ENCODE measurements at regions not wholly inside any gene's neighbourhood (a gene's known extent, or its start where the extent isn't known, plus 50 kb on each side); places are given as distances from the start of the nearest gene placed in this dataset.

DNA sequence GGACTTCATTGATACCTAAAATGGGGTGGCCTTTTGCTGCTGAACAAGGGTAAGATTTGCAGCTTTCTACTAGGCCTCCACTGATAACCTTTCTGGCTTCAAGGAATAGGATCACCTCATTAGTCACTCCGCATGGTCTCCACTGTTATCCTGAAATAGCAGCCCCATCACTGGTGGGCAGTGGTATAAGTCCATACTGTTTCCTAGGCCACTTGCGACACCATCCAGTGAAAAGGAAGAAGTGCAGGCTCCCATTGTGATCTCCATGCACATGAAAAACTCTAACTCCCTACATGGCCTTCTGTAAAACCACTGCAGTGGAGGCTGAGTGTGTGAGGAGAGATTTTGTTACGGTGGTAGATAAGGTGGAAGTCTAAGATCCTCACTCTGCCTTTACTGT is 1455.9 kb downstream of the SI start:
- H3K4me3 Mint-ChIP-seq: no peak overlapping the region
- POLR2A ChIA-PET: no interaction called here
- H3K27me3 Mint-ChIP-seq: no peaks in the 10 kb centered on the region
- H3K4me1 Mint-ChIP-seq: no peaks in the 10 kb centered on the region
- no peak for ATAC-seq
- no peak for DNase-seq
- no peaks in the 10 kb centered on the region for H3K36me3 Mint-ChIP-seq
- no peak overlapping the region for H3K27ac Mint-ChIP-seq
- peaks cover 0 to 10% (median 0%) of the 10 kb centered on the region in 9 donors for H3K9me3 Mint-ChIP-seq

DNA sequence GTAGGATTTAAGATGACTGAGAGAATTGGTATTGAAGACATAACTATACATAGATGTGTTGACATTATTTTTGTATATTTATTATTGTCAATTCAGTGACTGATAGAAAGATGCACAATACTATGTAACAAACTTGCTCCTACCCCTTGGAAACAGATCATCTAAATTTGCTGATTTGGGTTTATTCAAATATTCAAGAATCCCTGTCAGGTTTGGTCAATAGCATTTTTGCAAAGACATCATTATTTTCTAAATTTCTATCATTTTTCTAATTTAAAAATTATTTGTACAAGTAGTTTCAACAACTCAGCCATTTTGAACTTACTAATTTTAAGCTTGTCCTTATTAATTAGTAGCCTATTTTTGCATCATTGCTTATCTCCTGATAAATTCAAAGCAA is 1463.4 kb downstream of the SI start:
- POLR2A ChIA-PET: no interaction called here

DNA sequence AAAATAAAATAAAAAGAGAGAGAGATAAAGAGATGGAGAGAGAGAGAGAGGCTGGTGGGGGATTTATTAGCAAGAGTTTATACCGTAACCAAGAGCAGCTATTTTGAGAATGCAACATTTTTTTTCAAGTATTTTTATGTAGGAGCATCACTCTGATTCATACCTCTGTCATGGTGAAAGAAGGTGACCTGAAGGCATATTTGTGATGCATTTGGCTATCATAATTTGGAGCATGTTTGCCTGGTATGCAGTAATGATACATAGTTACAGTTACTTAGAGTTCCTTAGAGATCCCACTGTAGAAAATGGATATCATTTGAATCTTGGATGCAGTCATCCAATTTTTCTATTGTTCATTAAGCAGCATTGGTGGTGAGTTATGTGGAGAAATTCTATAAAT is 1472.4 kb downstream of the SI start:
- no peaks in the 10 kb centered on the region for H3K27me3 Mint-ChIP-seq
- no peaks in the 10 kb centered on the region for H3K36me3 Mint-ChIP-seq
- ATAC-seq: no peak
- no peak overlapping the region for H3K4me3 Mint-ChIP-seq
- no peak for DNase-seq
- POLR2A ChIA-PET: no interaction called here
- no peak overlapping the region for H3K27ac Mint-ChIP-seq
- H3K9me3 Mint-ChIP-seq: peaks cover 0 to 13% (median 5%) of the 10 kb centered on the region in 9 donors
- no peaks in the 10 kb centered on the region for H3K4me1 Mint-ChIP-seq

More for the DNA sequence above, 1463.4 kb downstream of the SI start:
- Mint-ChIP-seq H3K4me1 (no peaks in the 10 kb centered on the region), H3K27ac (no peak overlapping the region), H3K27me3 (no peaks in the 10 kb centered on the region), H3K9me3 (peaks cover 0 to 12% (median 2%) of the 10 kb centered on the region in 9 donors), H3K36me3 (no peaks in the 10 kb centered on the region), H3K4me3 (no peak overlapping the region)
- ATAC-seq (no peak), DNase-seq (no peak)

DNA sequence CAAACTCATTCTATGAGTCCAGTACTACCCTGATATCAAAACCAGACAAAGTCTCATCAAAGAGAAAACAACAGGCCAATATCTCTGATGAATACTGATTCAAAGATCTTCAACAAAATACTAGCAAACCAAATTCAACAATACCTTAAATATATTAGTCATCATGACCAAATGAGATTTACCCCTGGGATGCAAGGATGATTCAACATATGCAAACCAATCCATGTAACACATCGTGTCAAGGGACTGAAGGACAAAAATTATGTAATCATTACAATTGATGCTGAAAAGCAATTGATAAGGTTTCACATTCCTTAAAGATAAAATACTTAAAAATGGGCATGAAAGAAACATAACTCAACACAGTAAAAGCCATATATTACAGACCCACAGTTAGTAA is 1476.9 kb downstream of the SI start:
- DNase-seq (no peak), ATAC-seq (no peak)
- POLR2A ChIA-PET: no interaction called here
- Mint-ChIP-seq H3K4me3 (no peak overlapping the region), H3K27me3 (no peaks in the 10 kb centered on the region), H3K9me3 (peaks cover 0 to 23% (median 7%) of the 10 kb centered on the region in 9 donors), H3K36me3 (no peaks in the 10 kb centered on the region), H3K4me1 (no peaks in the 10 kb centered on the region), H3K27ac (no peak overlapping the region)

DNA sequence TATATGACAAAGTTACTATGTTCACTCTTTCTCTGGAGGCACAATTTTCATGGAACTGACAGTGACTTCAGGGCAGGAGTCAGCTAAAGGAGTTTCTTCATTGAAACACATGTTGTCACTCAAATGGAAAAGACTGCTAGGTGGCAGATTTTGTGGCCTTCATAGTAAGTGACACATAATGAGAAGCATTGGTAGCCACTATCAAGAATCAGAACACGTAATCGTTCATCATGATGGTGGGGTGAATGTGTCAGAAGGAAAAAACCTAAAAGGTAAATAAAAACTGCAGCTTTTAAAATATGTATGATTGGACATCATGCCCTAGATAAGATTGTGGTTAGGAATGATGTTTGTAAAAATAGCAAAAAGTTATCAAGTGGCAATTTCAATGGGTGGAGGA is 1491.0 kb downstream of the SI start:
- POLR2A ChIA-PET: no interaction called here
- Mint-ChIP-seq H3K36me3 (peaks cover 0 to 10% (median 0%) of the 10 kb centered on the region in 3 donors), H3K9me3 (peaks cover 2 to 33% (median 14%) of the 10 kb centered on the region in 9 donors), H3K4me1 (no peaks in the 10 kb centered on the region), H3K4me3 (no peak overlapping the region), H3K27ac (no peak overlapping the region), H3K27me3 (no peaks in the 10 kb centered on the region)
- ATAC-seq (no peak), DNase-seq (no peak)

DNA sequence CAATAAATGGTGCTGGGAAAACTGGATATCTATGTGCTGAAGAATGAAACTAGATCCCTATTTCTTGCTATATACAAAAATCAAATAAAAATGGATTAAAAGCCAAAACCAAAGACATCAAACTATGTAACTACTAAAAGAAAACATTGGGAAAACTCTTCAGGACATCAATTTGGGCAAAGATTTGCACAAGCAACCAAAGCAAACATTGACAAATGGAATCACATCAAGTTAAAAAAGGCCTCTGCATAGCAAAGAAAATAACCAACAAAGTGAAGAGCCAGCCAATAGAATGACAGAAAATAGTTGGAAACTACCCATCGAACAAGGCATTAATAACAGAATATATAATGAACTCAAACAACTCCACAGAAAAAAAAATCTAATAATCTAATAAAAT is 1495.3 kb downstream of the SI start:
- ATAC-seq (no peak), DNase-seq (no peak)
- peaks cover 0 to 43% (median 17%) of the 10 kb centered on the region in 9 donors for H3K9me3 Mint-ChIP-seq
- H3K27me3 Mint-ChIP-seq: no peaks in the 10 kb centered on the region
- POLR2A ChIA-PET: no interaction called here
- no peak overlapping the region for H3K4me3 Mint-ChIP-seq
- H3K4me1 Mint-ChIP-seq: no peaks in the 10 kb centered on the region
- H3K36me3 Mint-ChIP-seq: peaks cover 0 to 10% (median 0%) of the 10 kb centered on the region in 3 donors
- no peak overlapping the region for H3K27ac Mint-ChIP-seq

DNA sequence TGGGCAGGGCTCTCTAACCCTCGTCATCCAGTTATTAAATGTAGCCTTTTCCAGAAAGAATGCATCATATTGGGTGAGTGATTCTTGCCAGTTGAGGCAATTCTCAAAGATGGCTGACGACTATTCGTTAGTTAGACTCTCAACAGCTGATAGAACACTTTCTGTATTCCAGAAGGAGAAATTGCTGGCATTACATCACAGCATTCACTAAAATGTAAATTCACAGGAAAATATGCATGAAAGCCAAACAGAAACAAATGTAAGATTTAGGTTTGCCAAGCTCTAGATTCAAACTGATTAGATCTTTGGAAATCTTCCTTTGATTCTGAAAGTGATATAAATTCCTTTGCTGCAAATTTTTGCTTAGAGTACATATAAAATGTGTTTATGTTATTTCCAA is 1501.0 kb downstream of the SI start:
- H3K27ac Mint-ChIP-seq: no peak overlapping the region
- DNase-seq: no peak
- POLR2A ChIA-PET: no interaction called here
- no peaks in the 10 kb centered on the region for H3K4me1 Mint-ChIP-seq
- no peak for ATAC-seq
- H3K36me3 Mint-ChIP-seq: no peaks in the 10 kb centered on the region
- H3K9me3 Mint-ChIP-seq: peaks cover 0 to 34% (median 6%) of the 10 kb centered on the region in 9 donors
- H3K4me3 Mint-ChIP-seq: no peak overlapping the region
- no peaks in the 10 kb centered on the region for H3K27me3 Mint-ChIP-seq

DNA sequence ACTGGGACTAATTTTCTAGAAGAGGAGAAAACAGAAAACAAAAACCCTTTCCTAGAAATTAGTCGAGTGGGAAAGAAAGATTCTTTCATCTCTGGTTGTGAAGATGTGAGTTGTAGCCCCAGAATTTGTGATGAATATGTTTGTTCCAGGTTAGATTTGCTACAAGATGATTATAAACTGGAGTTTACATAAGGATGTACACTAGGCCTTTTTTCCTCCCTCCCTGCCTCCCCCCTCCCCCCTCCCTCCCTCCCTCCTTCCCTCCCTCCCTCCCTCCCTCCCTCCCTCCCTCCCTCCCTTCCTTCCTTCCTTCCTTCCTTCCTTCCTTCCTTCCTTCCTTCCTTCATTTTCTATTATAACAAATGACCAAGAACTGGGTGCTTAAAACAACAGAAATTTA is 1502.0 kb downstream of the SI start:
- POLR2A ChIA-PET: no interaction called here
- Mint-ChIP-seq H3K36me3 (no peaks in the 10 kb centered on the region), H3K4me3 (no peak overlapping the region), H3K27ac (no peak overlapping the region), H3K27me3 (no peaks in the 10 kb centered on the region), H3K9me3 (peaks cover 1 to 37% (median 9%) of the 10 kb centered on the region in 9 donors), H3K4me1 (no peaks in the 10 kb centered on the region)
- DNase-seq (no peak), ATAC-seq (no peak)

DNA sequence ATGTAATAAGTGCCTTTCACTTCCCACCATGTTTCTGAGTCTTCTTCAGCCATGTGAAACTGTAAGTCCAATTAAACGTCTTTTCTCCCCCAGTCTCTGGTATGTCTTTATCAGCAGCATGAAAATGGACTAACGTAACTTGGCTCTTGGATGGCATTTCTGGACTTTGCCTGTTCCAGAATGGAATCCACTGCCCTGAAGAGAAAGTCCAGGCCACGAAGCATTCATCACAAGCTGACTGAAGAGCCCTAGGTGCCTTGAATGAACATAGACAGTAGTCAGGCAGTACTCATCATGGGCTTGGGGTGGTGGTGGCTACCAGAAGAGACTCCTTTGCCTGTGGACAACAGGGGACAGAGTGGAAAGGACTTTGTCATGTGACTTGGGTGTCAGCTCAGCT is 1505.0 kb downstream of the SI start:
- POLR2A ChIA-PET: no interaction called here

DNA sequence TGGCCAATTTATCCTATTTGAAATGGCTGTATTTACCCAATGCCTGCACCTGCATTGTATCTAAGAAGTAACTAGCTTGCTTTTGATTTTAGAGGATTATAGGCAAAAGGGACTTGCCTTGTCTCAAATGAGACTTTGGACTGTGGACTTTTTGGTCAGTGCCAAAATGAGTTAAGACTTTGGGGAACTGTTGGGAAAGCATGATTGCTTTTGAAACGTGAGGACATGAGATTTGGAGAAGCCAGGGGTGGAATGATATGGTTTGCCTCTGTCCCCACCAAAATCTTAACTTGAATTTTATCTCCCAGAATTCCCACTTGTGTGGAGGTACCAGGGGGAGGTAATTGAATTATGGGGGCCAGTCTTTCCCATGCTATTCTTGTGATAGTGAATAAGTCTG is 1505.4 kb downstream of the SI start:
- POLR2A ChIA-PET: no interaction called here
- H3K36me3 Mint-ChIP-seq: no peaks in the 10 kb centered on the region
- DNase-seq (no peak), ATAC-seq (no peak)
- H3K9me3 Mint-ChIP-seq: peaks cover 2 to 25% (median 11%) of the 10 kb centered on the region in 9 donors
- H3K27me3 Mint-ChIP-seq: no peaks in the 10 kb centered on the region
- no peak overlapping the region for H3K27ac Mint-ChIP-seq
- no peaks in the 10 kb centered on the region for H3K4me1 Mint-ChIP-seq
- no peak overlapping the region for H3K4me3 Mint-ChIP-seq

More for the DNA sequence above, 1505.0 kb downstream of the SI start:
- Mint-ChIP-seq H3K27me3 (no peaks in the 10 kb centered on the region), H3K4me3 (no peak overlapping the region), H3K9me3 (peaks cover 2 to 25% (median 11%) of the 10 kb centered on the region in 9 donors), H3K4me1 (no peaks in the 10 kb centered on the region), H3K27ac (no peak overlapping the region), H3K36me3 (no peaks in the 10 kb centered on the region)
- DNase-seq (no peak), ATAC-seq (no peak)

DNA sequence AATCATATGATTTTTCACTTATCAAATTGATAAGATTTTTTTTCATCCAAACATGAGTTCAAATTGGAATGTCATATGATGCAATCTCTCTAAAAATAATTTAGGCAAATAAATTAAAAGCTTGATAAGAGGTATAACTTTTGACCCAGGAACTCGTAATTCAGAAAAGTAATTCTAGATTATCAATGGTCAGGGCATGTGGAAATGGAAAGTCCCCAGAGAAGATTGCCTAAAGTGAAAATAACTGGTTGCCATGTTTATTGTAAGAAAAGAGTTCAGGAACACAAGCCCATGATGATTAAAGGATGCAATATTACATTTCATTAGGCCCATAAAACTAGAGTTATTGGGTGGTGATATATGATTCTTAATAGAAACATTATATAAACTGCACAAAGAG is 1514.8 kb downstream of the SI start:
- Mint-ChIP-seq H3K9me3 (peaks cover 0 to 9% (median 3%) of the 10 kb centered on the region in 9 donors), H3K4me1 (no peaks in the 10 kb centered on the region), H3K4me3 (no peak overlapping the region), H3K27ac (no peak overlapping the region), H3K36me3 (no peaks in the 10 kb centered on the region), H3K27me3 (no peaks in the 10 kb centered on the region)
- ATAC-seq: no peak
- POLR2A ChIA-PET: no interaction called here
- DNase-seq: no peak

DNA sequence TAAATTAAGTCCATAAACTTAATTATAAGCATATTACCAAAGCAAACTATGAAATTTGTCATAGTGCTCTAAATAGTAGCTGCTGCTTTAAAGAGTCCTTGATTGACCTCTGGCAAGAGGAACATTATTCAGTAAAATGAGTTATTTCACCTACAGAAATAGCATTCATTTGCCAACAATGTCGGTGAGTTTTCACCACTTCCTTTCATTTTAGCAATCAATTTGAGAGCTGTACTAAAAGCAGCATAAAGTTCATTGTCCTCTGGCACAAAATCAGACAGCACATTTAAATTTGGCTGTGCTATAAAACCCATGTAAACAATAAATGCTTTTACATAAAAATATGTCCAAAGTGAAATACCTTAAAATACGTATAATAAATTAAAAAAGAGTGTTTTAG is 1515.7 kb downstream of the SI start:
- Mint-ChIP-seq H3K36me3 (no peaks in the 10 kb centered on the region), H3K4me1 (no peaks in the 10 kb centered on the region), H3K4me3 (no peak overlapping the region), H3K27ac (no peak overlapping the region), H3K27me3 (no peaks in the 10 kb centered on the region), H3K9me3 (peaks cover 0 to 9% (median 3%) of the 10 kb centered on the region in 9 donors)
- DNase-seq (no peak), ATAC-seq (no peak)
- POLR2A ChIA-PET: no interaction called here

DNA sequence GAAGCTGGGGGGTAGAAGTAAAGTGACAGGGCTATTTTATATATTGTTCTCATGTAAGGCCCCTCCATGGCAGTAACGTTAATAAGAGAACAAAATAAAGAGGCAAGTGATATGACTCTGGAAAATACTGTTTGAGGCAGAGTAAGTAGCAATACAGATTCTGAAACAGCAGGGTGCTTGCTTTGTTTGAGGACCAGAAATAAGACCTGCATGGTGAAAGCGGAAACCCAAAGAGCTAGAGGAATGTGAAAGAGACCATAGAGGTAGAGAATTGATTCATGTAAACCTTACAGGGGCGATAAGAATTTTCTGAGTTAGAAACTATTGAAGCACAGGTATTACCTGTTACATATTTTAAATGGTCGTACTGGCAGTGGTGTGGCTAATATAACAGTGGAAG is 1517.1 kb downstream of the SI start:
- POLR2A ChIA-PET: no interaction called here
- DNase-seq (no peak), ATAC-seq (no peak)
- Mint-ChIP-seq H3K36me3 (no peaks in the 10 kb centered on the region), H3K27ac (no peak overlapping the region), H3K27me3 (no peaks in the 10 kb centered on the region), H3K4me1 (no peaks in the 10 kb centered on the region), H3K4me3 (no peak overlapping the region), H3K9me3 (peaks cover 0 to 10% (median 3%) of the 10 kb centered on the region in 9 donors)

DNA sequence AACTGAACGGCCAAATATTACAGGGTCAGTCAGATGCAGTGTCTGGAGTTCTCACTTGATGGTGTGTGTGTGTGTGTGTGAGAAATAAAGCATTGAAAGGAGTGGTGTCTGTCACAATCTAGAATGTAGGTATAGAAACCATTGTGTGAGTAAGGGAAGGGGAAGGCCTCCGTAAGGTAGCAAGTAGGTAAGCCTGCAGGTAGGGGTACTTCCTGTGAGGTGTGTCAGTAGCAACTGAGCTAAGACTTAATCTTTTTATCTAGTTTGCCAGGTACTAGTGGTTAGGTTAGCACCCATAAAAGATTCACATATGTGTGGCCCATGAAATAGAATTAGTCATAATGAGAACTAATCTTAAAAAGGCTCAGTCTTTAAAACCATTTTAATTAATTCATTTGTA is 1517.8 kb downstream of the SI start:
- no peaks in the 10 kb centered on the region for H3K36me3 Mint-ChIP-seq
- POLR2A ChIA-PET: no interaction called here
- ATAC-seq: no peak
- H3K4me3 Mint-ChIP-seq: no peak overlapping the region
- H3K27ac Mint-ChIP-seq: no peak overlapping the region
- H3K9me3 Mint-ChIP-seq: peaks cover 0 to 10% (median 3%) of the 10 kb centered on the region in 9 donors
- no peak for DNase-seq
- H3K4me1 Mint-ChIP-seq: no peaks in the 10 kb centered on the region
- H3K27me3 Mint-ChIP-seq: no peaks in the 10 kb centered on the region

All from naive thymus-derived CD8-positive, alpha-beta T cell (primary cell).